ENCODE measurements at regions not wholly inside any gene's neighbourhood (a gene's known extent, or its start where the extent isn't known, plus 50 kb on each side); places are given as distances from the start of the nearest gene placed in this dataset.

DNA sequence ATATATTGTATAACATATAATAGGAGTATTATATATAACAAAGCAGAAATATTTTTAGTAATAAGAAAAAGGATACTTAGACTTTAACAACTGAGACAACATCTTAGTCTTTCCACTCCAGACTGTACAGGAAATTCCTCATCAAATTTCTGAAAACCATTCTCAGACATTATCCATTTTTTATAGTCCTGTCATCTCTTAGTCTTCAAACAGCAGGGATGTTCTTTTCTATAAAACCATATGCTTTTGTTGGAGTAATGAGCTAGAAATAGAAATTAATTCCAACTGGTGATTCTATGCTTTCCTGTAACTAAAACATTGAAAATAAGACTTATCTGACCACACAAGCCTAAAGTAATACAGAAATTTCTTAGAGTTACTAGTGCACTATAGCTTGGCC is 82.2 kb upstream of the CSNK1A1L start:
- TF ChIP-seq POLR2A (IDR thresholded peaks at IDR 0.05) (no peak), CTCF (IDR thresholded peaks at IDR 0.05) (no peak)
